ENCODE measurements at regions not wholly inside any gene's neighbourhood (a gene's known extent, or its start where the extent isn't known, plus 50 kb on each side); places are given as distances from the start of the nearest gene placed in this dataset.
"Not testable (repeated sequence)": the region's sequence is repeated elsewhere in the genome, so short reads cannot be mapped to it uniquely, and the experiment has no call there.

- Mint-ChIP-seq H3K4me3 (no peak overlapping the region), H3K4me1 (ENCODE audit: low read depth) (peaks cover 4% of the 10 kb centered on the region), H3K36me3 (no peaks in the 10 kb centered on the region), H3K27ac (no peak overlapping the region), H3K9me3 (ENCODE audit: low read depth) (peaks cover 4% of the 10 kb centered on the region), H3K27me3 (peaks cover 7% of the 10 kb centered on the region)
Measured at GRCh38 chr16:5206331-5206990, 108.9 kb upstream of the EEF2KMT start.

- H3K4me3 Mint-ChIP-seq, result no peak overlapping the region
- H3K27me3 Mint-ChIP-seq, result peaks cover 6% of the 10 kb centered on the region
- H3K36me3 Mint-ChIP-seq, result no peaks in the 10 kb centered on the region
- peaks cover 4% of the 10 kb centered on the region for H3K4me1 Mint-ChIP-seq (ENCODE audit: low read depth)
- H3K27ac Mint-ChIP-seq, result no peak overlapping the region
- peaks cover 4% of the 10 kb centered on the region for H3K9me3 Mint-ChIP-seq (ENCODE audit: low read depth)
Measured at GRCh38 chr16:5205361-5206040, 107.9 kb upstream of the EEF2KMT start.

- not testable (repeated sequence) for H3K4me1 Mint-ChIP-seq (ENCODE audit: low read depth); H3K27me3 Mint-ChIP-seq; H3K4me3 Mint-ChIP-seq; H3K36me3 Mint-ChIP-seq; H3K27ac Mint-ChIP-seq; H3K9me3 Mint-ChIP-seq (ENCODE audit: low read depth)
Measured at GRCh38 chr16:5203675-5204074, 106.1 kb upstream of the EEF2KMT start.

GRCh38 chr16:5200123-5200522 is 102.5 kb upstream of the EEF2KMT start:
- H3K9me3 Mint-ChIP-seq (ENCODE audit: low read depth), result no peaks in the 10 kb centered on the region
- no peaks in the 10 kb centered on the region for H3K4me1 Mint-ChIP-seq (ENCODE audit: low read depth)
- peaks cover 9% of the 10 kb centered on the region for H3K27me3 Mint-ChIP-seq
- no peak overlapping the region for H3K27ac Mint-ChIP-seq
- H3K36me3 Mint-ChIP-seq, result no peaks in the 10 kb centered on the region
- H3K4me3 Mint-ChIP-seq, result no peak overlapping the region

- H3K36me3 Mint-ChIP-seq, result no peaks in the 10 kb centered on the region
- H3K4me1 Mint-ChIP-seq (ENCODE audit: low read depth), result no peaks in the 10 kb centered on the region
- no peak overlapping the region for H3K27ac Mint-ChIP-seq
- peaks cover 11% of the 10 kb centered on the region for H3K27me3 Mint-ChIP-seq
- H3K4me3 Mint-ChIP-seq, result no peak overlapping the region
- H3K9me3 Mint-ChIP-seq (ENCODE audit: low read depth), result no peaks in the 10 kb centered on the region
Measured at GRCh38 chr16:5196204-5196603, 98.6 kb upstream of the EEF2KMT start.

- Mint-ChIP-seq H3K27ac (no peak overlapping the region), H3K27me3 (peaks cover 11% of the 10 kb centered on the region), H3K36me3 (no peaks in the 10 kb centered on the region), H3K4me3 (no peak overlapping the region), H3K9me3 (ENCODE audit: low read depth) (no peaks in the 10 kb centered on the region), H3K4me1 (ENCODE audit: low read depth) (no peaks in the 10 kb centered on the region)
Measured at GRCh38 chr16:5193861-5194260, 96.3 kb upstream of the EEF2KMT start.

- no peaks in the 10 kb centered on the region for H3K36me3 Mint-ChIP-seq
- H3K4me1 Mint-ChIP-seq (ENCODE audit: low read depth), result no peaks in the 10 kb centered on the region
- no peak overlapping the region for H3K4me3 Mint-ChIP-seq
- no peaks in the 10 kb centered on the region for H3K9me3 Mint-ChIP-seq (ENCODE audit: low read depth)
- H3K27me3 Mint-ChIP-seq, result peaks cover 4% of the 10 kb centered on the region
- no peak overlapping the region for H3K27ac Mint-ChIP-seq
Measured at GRCh38 chr16:5188989-5189352, 91.4 kb upstream of the EEF2KMT start.

GRCh38 chr16:5188318-5188988 is 90.9 kb upstream of the EEF2KMT start:
- Mint-ChIP-seq H3K27ac (no peak overlapping the region), H3K4me1 (ENCODE audit: low read depth) (no peaks in the 10 kb centered on the region), H3K36me3 (no peaks in the 10 kb centered on the region), H3K4me3 (no peak overlapping the region), H3K9me3 (ENCODE audit: low read depth) (no peaks in the 10 kb centered on the region), H3K27me3 (peaks cover 4% of the 10 kb centered on the region)

- Mint-ChIP-seq H3K4me1 (ENCODE audit: low read depth) (no peaks in the 10 kb centered on the region), H3K36me3 (no peaks in the 10 kb centered on the region), H3K27ac (no peak overlapping the region), H3K4me3 (no peak overlapping the region), H3K9me3 (ENCODE audit: low read depth) (no peaks in the 10 kb centered on the region), H3K27me3 (peaks cover 2% of the 10 kb centered on the region)
Measured at GRCh38 chr16:5187402-5187952, 89.9 kb upstream of the EEF2KMT start.

GRCh38 chr16:5186381-5186903 is 88.8 kb upstream of the EEF2KMT start:
- Mint-ChIP-seq H3K36me3 (no peaks in the 10 kb centered on the region), H3K4me3 (no peak overlapping the region), H3K27ac (no peak overlapping the region), H3K4me1 (ENCODE audit: low read depth) (no peaks in the 10 kb centered on the region), H3K9me3 (ENCODE audit: low read depth) (no peaks in the 10 kb centered on the region), H3K27me3 (peaks cover 2% of the 10 kb centered on the region)

GRCh38 chr16:5176505-5176904 is 78.9 kb upstream of the EEF2KMT start:
- Mint-ChIP-seq H3K36me3 (no peaks in the 10 kb centered on the region), H3K27me3 (peaks cover 21% of the 10 kb centered on the region), H3K9me3 (ENCODE audit: low read depth) (no peaks in the 10 kb centered on the region), H3K4me1 (ENCODE audit: low read depth) (no peaks in the 10 kb centered on the region), H3K4me3 (no peak overlapping the region), H3K27ac (no peak overlapping the region)

GRCh38 chr16:5175266-5175665 is 77.7 kb upstream of the EEF2KMT start:
- Mint-ChIP-seq H3K4me3 (no peak overlapping the region), H3K4me1 (ENCODE audit: low read depth) (no peaks in the 10 kb centered on the region), H3K27ac (no peak overlapping the region), H3K36me3 (no peaks in the 10 kb centered on the region), H3K27me3 (peaks cover 14% of the 10 kb centered on the region), H3K9me3 (ENCODE audit: low read depth) (no peaks in the 10 kb centered on the region)

GRCh38 chr16:5166486-5166885 is 68.9 kb upstream of the EEF2KMT start:
- Mint-ChIP-seq H3K4me1 (ENCODE audit: low read depth) (no peaks in the 10 kb centered on the region), H3K27ac (no peak overlapping the region), H3K4me3 (no peak overlapping the region), H3K27me3 (peaks cover 19% of the 10 kb centered on the region), H3K9me3 (ENCODE audit: low read depth) (peaks cover 4% of the 10 kb centered on the region), H3K36me3 (peaks cover 4% of the 10 kb centered on the region)

GRCh38 chr16:5165429-5165828 is 67.8 kb upstream of the EEF2KMT start:
- H3K9me3 Mint-ChIP-seq (ENCODE audit: low read depth); H3K4me1 Mint-ChIP-seq (ENCODE audit: low read depth); H3K27ac Mint-ChIP-seq; H3K4me3 Mint-ChIP-seq; H3K36me3 Mint-ChIP-seq: not testable (repeated sequence)
- peaks cover 21% of the 10 kb centered on the region for H3K27me3 Mint-ChIP-seq

GRCh38 chr16:5162801-5163200 is 65.2 kb upstream of the EEF2KMT start:
- H3K36me3 Mint-ChIP-seq, result not testable (repeated sequence)

More at GRCh38 chr16:5162801-5163200, 65.2 kb upstream of the EEF2KMT start:
- H3K27me3 Mint-ChIP-seq, result peaks cover 16% of the 10 kb centered on the region
- H3K27ac Mint-ChIP-seq; H3K9me3 Mint-ChIP-seq (ENCODE audit: low read depth); H3K4me1 Mint-ChIP-seq (ENCODE audit: low read depth); H3K4me3 Mint-ChIP-seq: not testable (repeated sequence)
